IMR-90 (cell line): ENCODE measurements at regions not wholly inside any gene's neighbourhood (a gene's known extent, or its start where the extent isn't known, plus 50 kb on each side); places are given as distances from the start of the nearest gene placed in this dataset.
A peak's percentile ranks its signal among the peaks of the same experiment; 100 is the strongest.

ENCODE experiments used
- ATAC-seq: fragments of 200-7000 bp; cut with Tn5 transposase; 2 replicates; pipeline ENCODE4 v1.9.1; 2020; ENCODE audit warnings: low read depth, mild to moderate bottlenecking, moderate library complexity
- BruUV-seq: library from RNA; stranded (reverse); fragments of 400-500 nt; replicated peaks from 2 replicates; lab custom pipeline; 2021; lab: Mats Ljungman, UMichigan
- CTCF ChIA-PET: fragments of 300-600 bp; formaldehyde crosslinking; extraction: SDS; loops from one replicate; lab custom pipeline; 2021; ENCODE audit warnings: antibody characterized with exemption; lab: Yijun Ruan, JAX
- POLR2A ChIA-PET: fragments of 300-600 bp; sonication (Branson Sonifier 250); formaldehyde crosslinking; loops from one replicate; lab custom pipeline; 2022; ENCODE audit warnings: antibody characterized with exemption; ENCODE audit not compliant: unreplicated experiment; lab: Charles Lee
- DNase-seq: peaks from one replicate; pipeline ENCODE4 v3.0.0; 2013
- H2AFZ ChIP-seq: replicated peaks from 2 replicates; pipeline ENCODE3; 2013; ENCODE audit warnings: low read length, mild to moderate bottlenecking; ENCODE audit not compliant: poor library complexity
- H2AK5ac ChIP-seq: 2 replicates; pipeline ENCODE4 v1.6.1; 2013; ENCODE audit warnings: low read depth, low read length, inconsistent platforms
- H2AK9ac ChIP-seq: replicated peaks from 2 replicates; pipeline ENCODE3; 2013; ENCODE audit warnings: mild to moderate bottlenecking, low read depth, low read length, moderate library complexity; ENCODE audit not compliant: poor library complexity
- H2BK120ac ChIP-seq: 2 replicates; pipeline ENCODE4 v1.6.1; 2013; ENCODE audit warnings: low read depth, low read length, inconsistent platforms
- H2BK15ac ChIP-seq: 3 replicates; pipeline ENCODE4 v1.6.1; 2013; ENCODE audit warnings: low read depth, low read length, inconsistent platforms
- H2BK20ac ChIP-seq: 2 replicates; pipeline ENCODE4 v1.6.1; 2013; ENCODE audit warnings: low read depth, mild to moderate bottlenecking, inconsistent platforms, low read length, moderate library complexity
- H2BK5ac ChIP-seq: 2 replicates; pipeline ENCODE4 v1.6.1; 2013; ENCODE audit warnings: mild to moderate bottlenecking, low read depth, low read length, inconsistent platforms; ENCODE audit not compliant: poor library complexity, severe bottlenecking
- H3K14ac ChIP-seq: replicated peaks from 2 replicates; pipeline ENCODE4 v1.6.1; 2013; ENCODE audit warnings: low read depth, low read length, inconsistent platforms
- H3K18ac ChIP-seq: 2 replicates; pipeline ENCODE4 v1.6.1; 2013; ENCODE audit warnings: low read depth, low read length, control low read depth
- H3K23ac ChIP-seq: 2 replicates; pipeline ENCODE4 v1.6.1; 2013; ENCODE audit warnings: low read depth, low read length, inconsistent platforms
- H3K27ac ChIP-seq: 2 replicates; pipeline ENCODE4 v1.5.1; 2013; ENCODE audit warnings: mild to moderate bottlenecking, control low read depth, low read length; ENCODE audit not compliant: insufficient read depth
- H3K27me3 ChIP-seq: 2 replicates; pipeline ENCODE4 v1.6.1; 2013; ENCODE audit warnings: low read length; ENCODE audit not compliant: control insufficient read depth, insufficient read depth
- H3K36me3 ChIP-seq: 2 replicates; pipeline ENCODE4 v1.6.1; 2013; ENCODE audit warnings: low read length, mixed read lengths; ENCODE audit not compliant: control insufficient read depth, insufficient read depth
- H3K4ac ChIP-seq: 2 replicates; pipeline ENCODE4 v1.6.1; 2013; ENCODE audit warnings: low read depth, low read length, inconsistent platforms
- H3K4me1 ChIP-seq: 2 replicates; pipeline ENCODE4 v1.6.1; 2013; ENCODE audit warnings: low read length, mixed read lengths; ENCODE audit not compliant: control insufficient read depth, insufficient read depth
- H3K4me2 ChIP-seq: 2 replicates; pipeline ENCODE4 v1.6.1; 2013; ENCODE audit warnings: low read depth, mild to moderate bottlenecking, control low read depth, low read length, moderate library complexity
- H3K4me3 ChIP-seq: 2 replicates; pipeline ENCODE4 v1.5.1; 2013; ENCODE audit warnings: low read depth, mild to moderate bottlenecking, control low read depth, low read length, moderate library complexity; ENCODE audit not compliant: insufficient read depth
- H3K56ac ChIP-seq: 2 replicates; pipeline ENCODE4 v1.6.1; 2013; ENCODE audit warnings: low read length, inconsistent platforms; ENCODE audit not compliant: insufficient read depth; ENCODE audit errors: extremely low read depth
- H3K79me1 ChIP-seq, 2 experiments: 2 replicates each; pipeline ENCODE4 v1.6.1; 2013; ENCODE audit warnings: low read length in 2 of 2, inconsistent platforms in 1 of 2, low read depth in 1 of 2
- H3K9ac ChIP-seq: 2 replicates; pipeline ENCODE4 v1.6.1; 2013; ENCODE audit warnings: low read depth, low read length, control low read depth
- H3K9me1 ChIP-seq: 2 replicates; pipeline ENCODE4 v1.6.1; 2013; ENCODE audit warnings: low read length, inconsistent platforms; ENCODE audit not compliant: insufficient read depth
- H3K9me3 ChIP-seq: 2 replicates; pipeline ENCODE4 v1.6.1; 2013; ENCODE audit warnings: low read length; ENCODE audit not compliant: control insufficient read depth, insufficient read depth
- H4K20me1 ChIP-seq: 2 replicates; pipeline ENCODE4 v1.6.1; 2013; ENCODE audit warnings: low read length, inconsistent platforms; ENCODE audit not compliant: insufficient read depth
- H4K5ac ChIP-seq: 2 replicates; pipeline ENCODE4 v1.6.1; 2013; ENCODE audit warnings: mild to moderate bottlenecking, low read depth, low read length, control low read depth
- H4K8ac ChIP-seq, 2 experiments: 2 replicates each; pipeline ENCODE4 v1.6.1; 2013; ENCODE audit warnings: low read depth in 2 of 2, low read length in 2 of 2, control low read depth in 1 of 2, inconsistent platforms in 1 of 2
- H4K91ac ChIP-seq: 2 replicates; pipeline ENCODE4 v1.6.1; 2013; ENCODE audit warnings: low read depth, low read length, inconsistent platforms; ENCODE audit not compliant: insufficient read depth
- BHLHE40 ChIP-seq: fragments of 150-350 bp; IDR thresholded peaks from 2 replicates; pipeline ENCODE4 v1.6.1; 2016; ENCODE audit warnings: mild to moderate bottlenecking, low read depth, low read length
- CEBPB ChIP-seq: IDR thresholded peaks from 2 replicates; pipeline ENCODE4 v1.6.1; 2012; ENCODE audit warnings: low read depth, low read length, improper control_type of control experiment
- FOS ChIP-seq: fragments of 150-350 bp; IDR thresholded peaks from 2 replicates; pipeline ENCODE4 v1.6.1; 2016; ENCODE audit warnings: low read depth, low read length
- MXI1 ChIP-seq: IDR thresholded peaks from 2 replicates; pipeline ENCODE4 v1.6.1; 2012; ENCODE audit warnings: low read depth, mild to moderate bottlenecking, low read length, moderate library complexity, borderline replicate concordance
- POLR2A ChIP-seq: IDR thresholded peaks from 2 replicates; pipeline ENCODE4 v1.6.1; 2012; ENCODE audit warnings: mild to moderate bottlenecking, low read depth, low read length
- RCOR1 ChIP-seq: IDR thresholded peaks from 2 replicates; pipeline ENCODE4 v1.6.1; 2012; ENCODE audit warnings: mild to moderate bottlenecking, low read length, improper control_type of control experiment; ENCODE audit not compliant: insufficient replicate concordance
- WGBS, 2 experiments: methylation state at CpG; one replicate each; pipeline versions ENCODE4 v1.1.5 to v1.1.7; 2013; ENCODE audit warnings: missing lambda C conversion rate in 2 of 2; ENCODE audit not compliant: insufficient read length in 1 of 2; ENCODE audit errors: extremely low coverage in 2 of 2; 5-methylcytosine and 5-hydroxymethylcytosine counted together
- dilution Hi-C: fragments of 300-500 bp; cut with HindIII; formaldehyde crosslinking; loops from one replicate; pipeline ENCODE4 v1.14.3; 2018; ENCODE audit warnings: low sequenced_read_pairs; ENCODE audit not compliant: unreplicated experiment
- in situ Hi-C: fragments of 300-500 bp; cut with MboI; formaldehyde crosslinking; loops from 3 replicates; pipeline ENCODE4 v1.14.3; 2019; ENCODE audit warnings: low sequenced_read_pairs, inconsistent platforms, mixed read lengths
- intact Hi-C: fragments of 100-400 bp; cut with micrococcal nuclease; formaldehyde crosslinking; loops from 2 replicates; pipeline ENCODE4 v1.10.0; 2022

- no peak overlapping the region for H2BK5ac ChIP-seq
- no peak overlapping the region for H4K5ac ChIP-seq
- in situ Hi-C loops: loop anchor here (5.0 kb wide), 1 partner anchor 73 kb away; no protein-coding TSS in a partner anchor
- CTCF ChIA-PET: interaction anchor here (0.9 to 1.6 kb wide), 4 partner anchors 20 to 199 kb away, joined by 3 to 10 read pairs (median 4); no protein-coding TSS in a partner anchor
- H3K14ac ChIP-seq: peak overlapping the region; percentile 85
- no peak overlapping the region; the same call in 1 of the 2 replicates for H2AK5ac ChIP-seq
- H3K27ac ChIP-seq: no peak overlapping the region
- 83% methylated on average over 3 of the region's 11 CpGs; no CpG with 5 or more reads in 1 of the 2 experiments for WGBS, 2 experiments
- H2AK9ac ChIP-seq: no peak overlapping the region
- BruUV-seq: no TSS peak
- H3K4me3 ChIP-seq: no peak overlapping the region
- no peaks in the 10 kb centered on the region for H3K9me3 ChIP-seq
- no peaks in the 10 kb centered on the region for H4K20me1 ChIP-seq
- no peaks in the 10 kb centered on the region for H3K79me1 ChIP-seq
- H3K9ac ChIP-seq: no peak overlapping the region
- intact Hi-C loops: no loop called here
- peaks cover 9% of the 10 kb centered on the region; the same call in 1 of the 2 replicates for H3K9me1 ChIP-seq
- POLR2A ChIA-PET: no interaction called here
- TF ChIP-seq FOS: peak; percentile 31; the same call in 1 of the 2 replicates
- TF ChIP-seq BHLHE40: peak; percentile 90
- no peak for TF ChIP-seq RCOR1
- TF ChIP-seq POLR2A: no peak
- peak; percentile 85 for TF ChIP-seq CEBPB
- no peak for TF ChIP-seq MXI1
- no peak overlapping the region for H3K56ac ChIP-seq
- H2BK120ac ChIP-seq: peak overlapping the region; percentile 38; the same call in 1 of the 2 replicates
- H2BK20ac ChIP-seq: peak overlapping the region; percentile 5; the same call in 1 of the 2 replicates
- peak overlapping the region; percentile 27; the same call in 1 of the 3 replicates for H2BK15ac ChIP-seq
- H3K4me1 ChIP-seq: peaks cover 5% of the 10 kb centered on the region
- H2AFZ ChIP-seq: peak overlapping the region; percentile 10
- H4K8ac ChIP-seq: peak overlapping the region in 1 of 2 experiments; percentile 44; a peak in 1 of 4 replicates
- peak overlapping the region; percentile 2; the same call in 1 of the 2 replicates for H3K4ac ChIP-seq
- peak; percentile 79 for ATAC-seq
- peak overlapping the region; percentile 28; the same call in 1 of the 2 replicates for H4K91ac ChIP-seq
- no peaks in the 10 kb centered on the region for H3K36me3 ChIP-seq
- dilution Hi-C loops: no loop called here
- peak; percentile 59 for DNase-seq
- H3K27me3 ChIP-seq: peaks cover 9% of the 10 kb centered on the region
- H3K4me2 ChIP-seq: no peak overlapping the region
- H3K23ac ChIP-seq: peak overlapping the region; percentile 48; the same call in 1 of the 2 replicates
- no peak overlapping the region for H3K18ac ChIP-seq
Observed at GRCh38 chr10:69715156-69715898, 85.3 kb downstream of the FAM241B start.
